HG03025 (cell line): ENCODE measurements at regions not wholly inside any gene's neighbourhood (a gene's known extent, or its start where the extent isn't known, plus 50 kb on each side); places are given as distances from the start of the nearest gene placed in this dataset.

Experiments used
- ATAC-seq: cut with Tn5 transposase; IDR thresholded peaks from one replicate; pipeline ENCODE4 v1.9.1; 2021; ENCODE audit warnings: mild to moderate bottlenecking, moderate library complexity; ENCODE audit not compliant: unreplicated experiment, low FRiP score

GRCh38 chr14:97329701-97330100 lies 532.5 kb downstream of the VRK1 start:
- ATAC-seq: no peak

- ATAC-seq: no peak
Observed at GRCh38 chr14:97331058-97331457, 533.9 kb downstream of the VRK1 start.

- no peak for ATAC-seq
Observed at GRCh38 chr14:97331526-97331925, 534.3 kb downstream of the VRK1 start.

DNA sequence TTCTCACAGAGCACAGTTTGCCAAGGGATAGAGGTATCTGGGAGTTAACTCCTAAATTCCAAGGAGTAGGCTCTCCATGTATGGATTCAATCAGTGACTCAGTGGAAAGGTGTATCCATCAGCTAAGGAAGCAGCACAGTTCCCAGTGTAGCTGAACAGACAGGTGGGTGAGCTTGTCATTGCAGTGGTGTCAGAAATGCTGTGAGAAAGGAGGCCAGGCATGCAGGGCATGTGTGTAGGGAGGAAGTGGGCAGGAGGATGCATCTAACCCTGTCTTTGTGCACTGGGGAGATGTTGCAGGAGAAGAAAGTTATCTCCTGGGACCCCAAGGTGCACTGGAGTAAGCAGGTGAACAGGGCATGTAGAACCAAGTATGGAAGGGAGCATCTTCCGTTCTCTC lies 539.0 kb downstream of the VRK1 start:
- no peak for ATAC-seq

DNA sequence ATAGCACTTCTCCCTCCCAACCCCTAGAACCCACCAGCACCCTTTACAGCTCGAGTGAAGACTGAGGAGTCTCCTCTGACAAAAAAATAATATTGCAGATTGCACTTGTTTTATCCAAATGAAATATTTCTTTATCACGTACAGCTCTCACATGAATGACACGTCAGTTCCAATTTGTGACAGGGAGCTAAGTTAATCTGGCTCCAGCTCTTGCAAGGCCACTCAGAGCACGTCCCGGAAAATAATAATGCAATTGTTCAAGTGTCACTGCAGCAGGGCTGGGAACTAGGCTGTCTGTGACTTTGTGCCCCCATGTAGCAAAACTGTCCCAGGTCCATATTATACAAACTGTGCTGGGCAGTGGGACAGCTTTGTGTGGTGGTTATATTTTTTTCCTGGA lies 539.6 kb downstream of the VRK1 start:
- no peak for ATAC-seq

DNA sequence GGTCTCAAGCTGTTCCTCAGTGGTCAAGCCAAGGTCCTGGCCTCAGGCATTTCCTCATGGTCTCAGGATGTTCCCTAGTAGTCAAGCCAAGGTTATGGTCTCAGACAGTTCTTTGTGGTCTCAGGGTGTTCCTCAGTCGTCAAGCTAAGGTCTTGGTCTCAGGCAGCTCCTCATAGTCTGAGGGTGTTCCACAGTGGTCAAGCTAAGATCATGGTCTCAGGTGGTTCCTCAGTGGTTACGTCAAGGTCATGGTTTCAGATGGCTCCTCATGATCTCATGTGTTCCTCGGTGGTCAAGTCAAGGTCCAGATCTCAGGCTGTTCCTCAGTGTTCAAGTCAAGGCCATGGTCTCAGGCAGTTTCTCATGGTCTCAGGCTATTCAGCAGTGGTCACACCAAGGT lies 540.1 kb downstream of the VRK1 start:
- ATAC-seq: no peak

- no peak for ATAC-seq
Observed at GRCh38 chr14:97337670-97338069, 540.5 kb downstream of the VRK1 start.

GRCh38 chr14:97344666-97345065 lies 547.5 kb downstream of the VRK1 start:
- no peak for ATAC-seq

GRCh38 chr14:97346675-97347074 lies 549.5 kb downstream of the VRK1 start:
- ATAC-seq: no peak

- no peak for ATAC-seq
Observed at GRCh38 chr14:97349463-97349862, 552.3 kb downstream of the VRK1 start.

- no peak for ATAC-seq
Observed at GRCh38 chr14:97349946-97350345, 552.8 kb downstream of the VRK1 start.

DNA sequence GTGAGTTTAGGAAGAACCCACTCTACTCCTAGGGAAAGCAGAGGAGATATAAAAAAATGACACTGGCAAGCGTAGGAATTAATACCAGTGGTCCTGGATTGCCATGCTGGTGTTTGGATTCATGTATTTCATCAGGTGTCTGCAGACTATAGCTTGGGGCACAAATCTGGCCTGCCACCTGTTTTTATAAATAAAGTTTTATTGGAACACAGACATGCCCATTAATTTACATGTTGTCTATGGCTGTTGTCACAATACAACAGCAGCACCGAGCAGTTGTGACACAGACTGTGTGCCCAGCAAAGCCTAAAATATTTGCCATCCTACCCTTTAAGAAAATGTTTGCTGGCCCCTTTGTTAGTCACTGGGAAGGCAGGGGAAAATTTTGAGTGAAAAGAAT lies 553.2 kb downstream of the VRK1 start:
- no peak for ATAC-seq

- no peak for ATAC-seq
Observed at GRCh38 chr14:97350894-97351731, 553.9 kb downstream of the VRK1 start.

- ATAC-seq: no peak
Observed at GRCh38 chr14:97353102-97353501, 555.9 kb downstream of the VRK1 start.

- ATAC-seq: no peak
Observed at GRCh38 chr14:97354119-97354722, 557.0 kb downstream of the VRK1 start.

GRCh38 chr14:97359341-97359740 lies 562.2 kb downstream of the VRK1 start:
- no peak for ATAC-seq

- ATAC-seq: no peak
Observed at GRCh38 chr14:97361181-97361580, 564.0 kb downstream of the VRK1 start.

DNA sequence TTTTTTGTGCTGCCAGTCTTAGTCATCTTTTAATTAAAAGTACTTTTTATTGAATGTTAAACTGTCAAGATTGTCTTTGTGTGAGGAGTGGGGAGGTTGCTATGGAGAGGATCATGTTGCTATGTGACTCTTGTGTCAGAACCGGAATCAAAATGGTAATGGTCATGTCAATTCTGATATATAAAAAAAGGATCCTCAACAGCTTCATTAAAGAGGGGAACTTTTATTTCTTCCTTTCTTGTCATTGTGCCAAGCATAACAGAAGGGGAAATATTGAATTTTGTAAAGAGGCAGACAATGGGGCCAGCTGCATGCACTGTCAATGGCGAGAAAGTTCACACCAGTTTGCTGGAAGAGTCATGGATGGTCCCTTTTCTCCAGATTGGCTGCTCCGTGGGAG lies 564.8 kb downstream of the VRK1 start:
- no peak for ATAC-seq

- no peak for ATAC-seq
Observed at GRCh38 chr14:97366400-97366799, 569.2 kb downstream of the VRK1 start.

DNA sequence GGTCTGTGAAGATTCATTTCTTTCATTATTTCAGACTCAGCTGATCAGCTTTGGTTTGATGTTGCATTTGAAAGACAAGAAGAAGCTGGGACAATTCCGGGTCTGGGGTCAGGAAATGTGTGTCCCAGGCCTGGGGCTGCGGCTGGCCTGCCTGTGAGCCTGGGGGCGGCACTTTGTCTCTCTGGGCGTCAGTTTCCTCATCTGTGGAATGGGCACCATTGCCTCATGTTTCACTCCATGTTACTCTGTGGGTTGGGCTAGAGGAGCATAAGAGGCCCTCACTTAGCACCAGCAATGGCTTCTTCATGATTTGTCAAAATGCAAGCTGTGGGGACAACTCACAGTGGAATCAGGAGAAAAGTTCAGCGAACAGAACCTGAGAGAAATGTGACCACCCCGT lies 570.1 kb downstream of the VRK1 start:
- ATAC-seq: no peak

- no peak for ATAC-seq
Observed at GRCh38 chr14:97368049-97368448, 570.9 kb downstream of the VRK1 start.

- no peak for ATAC-seq
Observed at GRCh38 chr14:97368900-97369564, 571.9 kb downstream of the VRK1 start.
